ENCODE measurements at regions not wholly inside any gene's neighbourhood (a gene's known extent, or its start where the extent isn't known, plus 50 kb on each side); places are given as distances from the start of the nearest gene placed in this dataset.

DNA sequence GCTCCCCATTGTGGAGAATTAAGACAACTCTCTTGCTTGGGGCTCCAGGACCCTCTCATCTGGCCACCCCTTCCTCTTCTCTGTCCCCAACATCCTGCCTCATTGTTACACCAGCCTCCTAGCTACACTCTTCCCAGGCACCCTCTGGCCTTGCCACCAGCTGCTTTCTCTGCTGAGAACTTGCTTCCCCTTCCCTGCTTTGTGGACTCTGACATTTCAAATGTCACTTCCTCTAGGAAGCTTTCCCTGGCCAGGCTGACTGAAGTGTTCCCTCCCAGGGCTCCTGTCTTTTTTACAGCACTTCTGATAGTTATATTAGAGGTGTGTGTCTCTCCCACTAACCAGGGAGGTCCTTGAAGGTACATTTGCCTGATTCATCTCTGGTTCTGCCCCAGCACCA is 194.0 kb upstream of the KLF4 start:
- H3K27ac ChIP-seq = no peak overlapping the region
- TF ChIP-seq, protein P1, sequence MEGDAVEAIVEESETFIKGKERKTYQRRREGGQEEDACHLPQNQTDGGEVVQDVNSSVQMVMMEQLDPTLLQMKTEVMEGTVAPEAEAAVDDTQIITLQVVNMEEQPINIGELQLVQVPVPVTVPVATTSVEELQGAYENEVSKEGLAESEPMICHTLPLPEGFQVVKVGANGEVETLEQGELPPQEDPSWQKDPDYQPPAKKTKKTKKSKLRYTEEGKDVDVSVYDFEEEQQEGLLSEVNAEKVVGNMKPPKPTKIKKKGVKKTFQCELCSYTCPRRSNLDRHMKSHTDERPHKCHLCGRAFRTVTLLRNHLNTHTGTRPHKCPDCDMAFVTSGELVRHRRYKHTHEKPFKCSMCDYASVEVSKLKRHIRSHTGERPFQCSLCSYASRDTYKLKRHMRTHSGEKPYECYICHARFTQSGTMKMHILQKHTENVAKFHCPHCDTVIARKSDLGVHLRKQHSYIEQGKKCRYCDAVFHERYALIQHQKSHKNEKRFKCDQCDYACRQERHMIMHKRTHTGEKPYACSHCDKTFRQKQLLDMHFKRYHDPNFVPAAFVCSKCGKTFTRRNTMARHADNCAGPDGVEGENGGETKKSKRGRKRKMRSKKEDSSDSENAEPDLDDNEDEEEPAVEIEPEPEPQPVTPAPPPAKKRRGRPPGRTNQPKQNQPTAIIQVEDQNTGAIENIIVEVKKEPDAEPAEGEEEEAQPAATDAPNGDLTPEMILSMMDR (IDR thresholded peaks at IDR 0.05) = no peak
- no peak for TF ChIP-seq ZFX (IDR thresholded peaks at IDR 0.05; ENCODE audit: borderline replicate concordance)

DNA sequence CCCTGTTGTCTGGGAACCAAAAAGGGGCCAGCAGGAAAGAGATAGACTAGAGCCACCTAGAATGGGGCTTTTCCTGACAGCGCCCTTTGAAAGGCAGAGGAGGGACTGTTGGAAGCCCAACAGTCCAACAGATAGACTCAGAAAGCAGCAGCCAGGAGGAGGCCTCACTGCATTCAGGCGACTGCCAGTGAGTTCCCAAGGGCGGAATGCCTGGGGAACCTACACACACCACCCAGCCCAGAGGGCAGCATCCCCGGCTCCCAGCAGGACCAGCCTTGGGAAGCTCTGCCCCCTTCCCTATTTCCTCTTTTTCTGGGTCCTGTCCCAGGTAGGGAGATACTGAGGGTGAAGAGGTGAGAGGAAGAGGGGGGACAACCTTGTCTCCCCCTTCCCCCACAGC is 192.4 kb upstream of the KLF4 start:
- no peak for TF ChIP-seq ZFX (IDR thresholded peaks at IDR 0.05; ENCODE audit: borderline replicate concordance)
- TF ChIP-seq, protein P1 (IDR thresholded peaks at IDR 0.05) = no peak
- H3K27ac ChIP-seq = no peak overlapping the region

DNA sequence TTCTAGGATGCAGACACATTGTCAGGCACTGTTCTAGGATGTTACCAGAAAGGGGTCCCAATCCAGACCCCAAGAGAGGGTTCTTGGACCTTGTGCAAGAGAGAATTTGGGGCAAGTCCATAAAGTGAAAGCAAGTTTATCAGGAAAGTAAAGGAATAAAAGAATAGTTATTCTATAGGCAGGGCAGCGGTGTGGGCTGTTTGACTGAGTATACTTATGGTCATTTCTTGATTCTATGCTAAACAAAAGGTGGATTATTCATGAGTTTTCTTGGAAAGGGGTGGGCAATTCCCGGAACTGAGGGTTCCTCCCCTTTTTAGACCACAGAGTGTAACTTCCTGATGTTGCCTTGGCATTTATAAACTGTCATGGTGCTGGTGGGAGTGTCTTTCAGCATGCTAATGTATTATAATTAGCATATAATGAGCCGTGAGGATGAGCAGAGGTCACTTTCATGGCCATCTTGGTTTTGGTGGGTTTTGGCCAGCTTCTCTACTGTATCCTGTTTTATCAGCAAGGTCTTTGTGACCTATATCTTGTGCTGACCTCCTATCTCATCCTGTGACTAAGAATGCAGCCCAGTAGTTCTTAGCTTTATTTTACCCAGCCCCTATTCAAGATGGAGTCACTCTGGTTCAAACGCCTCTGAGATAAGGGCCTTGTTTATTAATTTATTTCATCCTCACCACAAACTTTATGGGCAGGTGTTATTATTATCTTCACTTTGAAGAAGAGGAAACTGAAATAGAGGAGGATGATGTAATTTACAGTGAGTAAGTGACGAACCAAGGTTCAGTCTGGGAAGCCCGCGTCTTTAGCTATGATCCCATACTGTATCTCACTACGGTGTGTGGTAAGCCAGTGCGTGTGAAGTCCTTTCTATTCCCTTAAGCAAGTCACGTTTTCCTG is 186.0 kb upstream of the KLF4 start:
- no peak overlapping the region for H3K27ac ChIP-seq
- TF ChIP-seq ZFX (IDR thresholded peaks at IDR 0.05; ENCODE audit: borderline replicate concordance) = no peak
- TF ChIP-seq, protein P1 (IDR thresholded peaks at IDR 0.05) = no peak

DNA sequence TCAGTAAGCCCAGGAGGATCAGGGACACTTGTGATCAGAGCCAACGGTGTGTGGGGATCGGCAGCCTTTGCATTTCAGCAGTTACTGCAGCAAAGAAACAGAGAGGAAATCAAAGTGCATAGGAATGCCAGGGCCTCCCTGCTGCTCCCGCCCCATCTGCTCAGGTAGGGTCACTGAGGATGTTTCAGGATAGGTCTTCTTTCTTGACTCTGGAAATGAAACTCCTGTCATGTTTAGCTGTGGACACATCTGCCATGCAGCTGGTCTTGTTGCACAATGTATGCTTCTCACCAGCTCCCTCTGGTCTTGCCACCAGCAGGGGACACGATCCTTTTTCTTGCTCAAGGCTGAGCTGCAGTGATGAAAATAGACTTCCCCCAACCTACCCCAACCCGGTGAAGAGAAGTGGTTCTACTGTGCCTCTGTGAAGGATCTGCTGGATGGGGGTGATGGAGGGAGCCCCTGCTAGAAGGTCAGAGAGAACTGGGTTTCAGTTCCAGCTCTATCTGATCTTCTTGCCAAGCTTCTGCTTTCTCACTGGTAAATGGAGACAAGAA is 185.2 kb upstream of the KLF4 start:
- no peak for TF ChIP-seq ZFX (IDR thresholded peaks at IDR 0.05; ENCODE audit: borderline replicate concordance)
- TF ChIP-seq, protein P1 (IDR thresholded peaks at IDR 0.05) = no peak
- H3K27ac ChIP-seq = no peak overlapping the region

DNA sequence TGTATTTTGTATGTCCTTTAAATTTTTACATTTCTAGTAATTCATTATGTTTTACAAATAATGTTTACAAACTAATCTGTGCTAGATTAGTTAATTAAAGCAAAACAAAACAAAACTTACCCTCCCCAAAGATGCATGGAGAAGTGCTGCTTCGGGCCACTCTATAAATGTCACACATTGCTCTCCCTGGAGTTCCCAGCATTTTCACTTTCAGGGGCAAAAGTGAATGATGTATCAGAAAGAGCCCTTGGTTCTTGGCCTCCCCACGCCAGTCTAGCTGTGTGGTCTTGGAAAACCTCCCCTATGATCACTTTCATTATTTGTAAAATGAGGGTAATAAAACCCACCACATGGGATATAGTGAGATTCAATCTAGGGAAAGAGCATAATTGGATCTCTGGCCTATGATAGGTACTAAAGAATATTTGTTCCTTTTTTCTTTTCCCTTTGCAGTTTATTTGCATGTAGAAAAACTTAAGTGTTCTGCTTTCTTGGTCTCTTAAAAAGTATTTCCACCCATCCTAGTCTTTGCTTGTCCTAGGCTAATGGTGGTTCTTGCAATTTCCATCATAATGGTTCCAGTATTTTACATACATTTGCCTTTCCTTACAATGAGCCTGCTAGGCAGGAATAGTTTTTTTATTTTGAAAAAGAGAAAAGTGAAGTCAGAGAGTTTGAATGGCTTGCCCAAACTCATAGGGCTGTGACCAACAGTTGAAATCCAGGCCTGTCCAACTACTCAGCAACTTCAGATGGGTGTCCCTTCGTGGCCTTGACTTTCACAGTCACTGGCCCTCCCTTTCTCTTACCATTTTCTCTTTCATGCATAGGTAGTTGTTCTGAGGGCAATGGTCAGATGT is 184.5 kb upstream of the KLF4 start:
- H3K27ac ChIP-seq = no peak overlapping the region
- TF ChIP-seq ZFX (IDR thresholded peaks at IDR 0.05; ENCODE audit: borderline replicate concordance) = no peak
- TF ChIP-seq, protein P1 (IDR thresholded peaks at IDR 0.05) = no peak

DNA sequence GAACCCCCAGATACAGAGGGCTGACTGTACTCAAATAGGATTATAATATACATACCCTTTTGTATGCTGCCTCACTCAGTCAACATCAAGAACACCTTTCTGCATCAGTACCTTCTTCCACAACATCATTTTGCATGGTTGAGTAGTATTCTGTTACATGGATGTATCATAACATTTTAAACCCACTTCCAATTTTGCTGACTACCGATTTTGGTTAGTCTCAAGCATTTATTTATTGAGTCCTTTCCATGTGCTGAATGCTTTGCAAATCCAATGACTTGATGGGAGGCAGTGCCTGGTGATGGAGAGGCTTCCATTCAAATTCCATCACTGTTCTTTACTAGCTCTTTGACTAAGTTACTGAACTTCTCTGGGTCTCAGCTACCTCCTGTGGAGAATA is 182.0 kb upstream of the KLF4 start:
- TF ChIP-seq, protein P1 (IDR thresholded peaks at IDR 0.05) = no peak
- TF ChIP-seq ZFX (IDR thresholded peaks at IDR 0.05; ENCODE audit: borderline replicate concordance) = no peak
- H3K27ac ChIP-seq = no peak overlapping the region

Measured in 22Rv1 (cell line).